Upper lobe of left lung (tissue), 4 donors: ENCODE measurements at regions not wholly inside any gene's neighbourhood (a gene's known extent, or its start where the extent isn't known, plus 50 kb on each side); places are given as distances from the start of the nearest gene placed in this dataset.

ENCODE experiments used
- EP300 ChIP-seq, 4 donors: sonication (generic); formaldehyde crosslinking; IDR thresholded peaks; one replicate each; pipeline ENCODE4 v1.5.1; 2017; ENCODE audit warnings: antibody characterized with exemption in 4 of 4, control low read depth in 2 of 4
- POLR2A ChIP-seq, 4 donors: fragments of 450-650 bp; IDR thresholded peaks; one replicate each; pipeline ENCODE4 v1.5.1; 2016 to 2017; ENCODE audit warnings: antibody characterized with exemption in 4 of 4, mild to moderate bottlenecking in 2 of 4
- POLR2AphosphoS5 ChIP-seq, 2 donors: sonication (generic); formaldehyde crosslinking; IDR thresholded peaks; one replicate each; pipeline ENCODE4 v1.5.1; 2017; ENCODE audit warnings: antibody characterized with exemption in 2 of 2
- TF ChIP-seq, protein P1 (sequence below), 6 experiments: fragments of 450-650 bp in 4 of 6; fragments of 200-600 bp in 2 of 6; sonication (generic) in 2 of 6; IDR thresholded peaks; one replicate each; pipeline ENCODE4 v1.5.1; 2016 to 2019; ENCODE audit warnings: antibody characterized with exemption in 6 of 6

DNA sequence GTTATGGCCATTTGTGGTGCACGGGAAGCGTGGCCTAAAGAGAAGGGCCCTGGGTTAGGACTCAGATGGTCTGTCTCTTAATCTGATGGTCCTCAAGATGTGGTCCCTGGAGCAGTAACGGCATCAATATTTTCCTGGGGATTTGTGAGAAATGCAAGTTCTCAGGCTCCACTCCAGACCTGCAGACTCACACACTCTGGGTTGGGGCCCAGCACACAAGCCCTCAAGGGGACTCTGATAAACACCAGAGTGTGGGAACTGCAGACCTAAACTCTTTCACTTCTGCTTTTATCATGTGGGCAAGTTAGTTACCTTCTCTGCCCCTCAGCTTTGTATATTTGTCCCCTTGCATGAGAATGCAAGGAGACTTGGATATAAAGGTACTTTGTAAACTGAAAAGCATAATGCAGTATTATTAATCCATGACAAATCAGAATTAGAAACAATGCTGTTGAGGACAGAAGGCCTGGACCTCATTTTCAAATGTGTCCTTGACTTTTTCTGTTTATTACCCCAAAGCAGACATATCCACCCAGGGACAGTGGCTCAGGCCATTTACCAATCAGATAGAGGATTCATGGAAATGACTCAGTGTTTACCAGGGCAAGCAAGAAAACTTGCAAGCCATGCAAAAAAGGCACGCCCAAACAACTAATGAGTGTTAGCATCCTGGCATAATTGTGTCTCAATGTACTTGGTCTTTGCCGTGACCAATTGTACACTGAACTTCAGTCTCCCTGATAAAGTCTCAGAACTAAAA lies 157.0 kb downstream of the ASCL1 start:
- TF ChIP-seq, protein P1, sequence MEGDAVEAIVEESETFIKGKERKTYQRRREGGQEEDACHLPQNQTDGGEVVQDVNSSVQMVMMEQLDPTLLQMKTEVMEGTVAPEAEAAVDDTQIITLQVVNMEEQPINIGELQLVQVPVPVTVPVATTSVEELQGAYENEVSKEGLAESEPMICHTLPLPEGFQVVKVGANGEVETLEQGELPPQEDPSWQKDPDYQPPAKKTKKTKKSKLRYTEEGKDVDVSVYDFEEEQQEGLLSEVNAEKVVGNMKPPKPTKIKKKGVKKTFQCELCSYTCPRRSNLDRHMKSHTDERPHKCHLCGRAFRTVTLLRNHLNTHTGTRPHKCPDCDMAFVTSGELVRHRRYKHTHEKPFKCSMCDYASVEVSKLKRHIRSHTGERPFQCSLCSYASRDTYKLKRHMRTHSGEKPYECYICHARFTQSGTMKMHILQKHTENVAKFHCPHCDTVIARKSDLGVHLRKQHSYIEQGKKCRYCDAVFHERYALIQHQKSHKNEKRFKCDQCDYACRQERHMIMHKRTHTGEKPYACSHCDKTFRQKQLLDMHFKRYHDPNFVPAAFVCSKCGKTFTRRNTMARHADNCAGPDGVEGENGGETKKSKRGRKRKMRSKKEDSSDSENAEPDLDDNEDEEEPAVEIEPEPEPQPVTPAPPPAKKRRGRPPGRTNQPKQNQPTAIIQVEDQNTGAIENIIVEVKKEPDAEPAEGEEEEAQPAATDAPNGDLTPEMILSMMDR (IDR thresholded peaks at IDR 0.05) = no peak
- TF ChIP-seq EP300 (IDR thresholded peaks at IDR 0.05) (no peak), POLR2A (IDR thresholded peaks at IDR 0.05) (no peak), POLR2AphosphoS5 (IDR thresholded peaks at IDR 0.05) (no peak)
